HG02610 (cell line): ENCODE measurements at regions not wholly inside any gene's neighbourhood (a gene's known extent, or its start where the extent isn't known, plus 50 kb on each side); places are given as distances from the start of the nearest gene placed in this dataset.
"Not testable (repeated sequence)": the region's sequence is repeated elsewhere in the genome, so short reads cannot be mapped to it uniquely, and the experiment has no call there.

ENCODE experiments used
- ATAC-seq: cut with Tn5 transposase; IDR thresholded peaks from one replicate; pipeline ENCODE4 v1.9.1; 2021; ENCODE audit warnings: mild to moderate bottlenecking, moderate library complexity; ENCODE audit not compliant: unreplicated experiment

DNA sequence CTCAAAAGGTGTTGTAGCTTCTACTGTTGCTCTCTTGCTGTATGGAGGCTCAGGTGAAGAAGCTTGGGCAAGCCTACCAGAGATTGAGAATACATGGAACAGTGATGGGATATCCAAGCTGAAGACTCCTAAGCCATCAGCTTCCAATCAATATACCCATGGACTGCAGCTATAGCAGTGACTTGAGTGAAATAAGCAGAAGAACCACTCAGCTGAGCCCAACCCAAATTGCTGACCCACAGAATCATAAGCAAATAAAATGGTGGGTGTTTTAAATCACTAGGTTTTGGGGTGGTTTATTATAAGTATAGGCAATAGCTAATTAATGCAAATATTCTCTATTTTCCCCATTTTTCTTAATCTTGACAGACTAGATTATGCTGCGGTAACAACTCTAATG is 147.7 kb upstream of the SALL1 start:
- ATAC-seq = no peak

DNA sequence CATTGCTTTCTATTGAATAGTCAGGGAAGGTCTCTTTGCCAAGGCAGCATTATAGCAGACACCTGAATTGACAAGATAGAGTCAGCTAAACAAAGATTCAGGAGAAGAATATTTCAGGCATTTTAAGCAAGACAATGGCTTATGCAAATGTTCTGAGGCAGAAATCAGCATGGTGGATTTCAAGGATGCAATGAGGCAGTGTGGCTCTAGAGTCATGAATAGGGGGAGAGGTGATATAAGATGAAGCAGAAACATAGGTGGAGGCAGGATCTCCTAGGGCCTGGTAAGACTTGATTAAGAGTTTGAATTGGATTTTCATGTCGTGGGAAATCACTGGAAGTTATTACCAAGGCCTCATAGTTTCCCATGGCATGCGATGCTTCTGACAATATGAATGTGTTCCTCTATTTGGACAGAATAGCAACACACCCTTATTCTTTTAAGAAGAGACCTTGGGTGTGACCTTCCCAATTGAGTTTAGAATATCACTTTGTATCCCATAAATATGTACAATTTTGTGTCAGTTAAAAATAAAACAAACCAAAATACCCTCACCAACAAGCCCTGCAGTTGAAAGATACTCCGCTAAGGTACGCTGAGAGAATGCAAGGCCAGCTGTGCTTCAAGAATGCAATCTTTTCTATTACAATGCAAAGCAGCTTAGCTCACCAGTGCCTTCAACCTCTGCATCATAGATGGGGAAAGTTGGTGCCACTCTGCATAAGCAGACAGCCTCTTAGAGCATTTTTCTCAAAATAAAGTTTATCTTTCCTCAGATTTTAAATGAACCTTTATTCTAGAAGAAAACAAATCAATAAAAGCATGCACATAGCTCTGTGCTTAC is 139.6 kb upstream of the SALL1 start:
- ATAC-seq = no peak

GRCh38 chr16:51289336-51289735 is 138.3 kb upstream of the SALL1 start:
- no peak for ATAC-seq

GRCh38 chr16:51287121-51287755 is 136.2 kb upstream of the SALL1 start:
- ATAC-seq = no peak

- ATAC-seq = no peak
These were observed 135.2 kb upstream of the SALL1 start for GRCh38 chr16:51286272-51286671.

- ATAC-seq = no peak
These were observed 125.3 kb upstream of the SALL1 start for GRCh38 chr16:51276336-51276735.

- no peak for ATAC-seq
These were observed 121.3 kb upstream of the SALL1 start for GRCh38 chr16:51272420-51272819.

DNA sequence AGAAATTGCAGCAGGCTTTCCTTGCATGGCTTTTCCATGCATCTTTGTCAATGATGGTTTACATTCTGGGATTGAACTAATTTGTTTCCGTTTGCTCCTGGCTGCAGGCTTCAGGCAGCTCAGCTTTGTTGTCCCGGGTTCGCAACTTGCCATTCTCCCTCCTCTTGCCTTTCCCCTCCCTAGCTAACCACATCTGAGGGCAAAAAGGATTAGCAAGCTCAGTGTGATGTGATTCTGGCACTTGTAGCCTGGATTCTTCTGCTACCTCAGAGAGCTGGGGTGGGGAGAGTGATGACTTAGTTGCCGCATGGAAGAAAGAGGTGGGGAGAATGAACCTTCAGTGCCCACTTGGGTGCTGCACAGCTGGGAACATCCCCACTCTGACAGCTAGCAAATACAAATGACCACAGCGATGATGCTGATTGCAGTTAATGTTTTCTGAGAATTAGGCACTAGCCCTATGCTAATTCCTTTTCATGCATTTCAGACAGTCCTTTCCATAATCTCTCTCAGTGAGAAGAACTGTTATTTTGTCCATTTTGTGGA is 120.2 kb upstream of the SALL1 start:
- no peak for ATAC-seq

DNA sequence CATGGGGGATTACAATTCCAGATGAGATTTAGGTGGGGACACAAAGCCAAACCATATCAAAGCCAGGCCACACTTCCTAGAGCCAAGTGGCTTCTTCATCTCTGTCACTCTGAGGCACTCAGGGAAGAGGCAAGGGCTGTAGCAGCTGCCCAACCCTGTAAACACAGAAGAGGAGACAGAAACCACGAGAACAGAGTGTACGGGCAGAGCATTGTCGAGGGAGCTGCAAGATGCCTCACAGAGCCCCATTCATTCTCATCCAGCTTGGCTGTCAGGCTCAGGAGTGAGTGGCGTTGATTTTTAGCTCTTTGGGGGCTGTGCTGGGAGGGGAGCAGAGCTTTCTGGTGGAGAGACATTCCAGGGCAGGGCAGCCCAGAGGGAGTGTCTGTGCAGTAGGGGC is 117.2 kb upstream of the SALL1 start:
- ATAC-seq = no peak

- no peak for ATAC-seq
These were observed 116.6 kb upstream of the SALL1 start for GRCh38 chr16:51267681-51268080.

GRCh38 chr16:51262428-51262827 is 111.4 kb upstream of the SALL1 start:
- ATAC-seq = no peak

- ATAC-seq = no peak
These were observed 110.8 kb upstream of the SALL1 start for GRCh38 chr16:51261919-51262318.

DNA sequence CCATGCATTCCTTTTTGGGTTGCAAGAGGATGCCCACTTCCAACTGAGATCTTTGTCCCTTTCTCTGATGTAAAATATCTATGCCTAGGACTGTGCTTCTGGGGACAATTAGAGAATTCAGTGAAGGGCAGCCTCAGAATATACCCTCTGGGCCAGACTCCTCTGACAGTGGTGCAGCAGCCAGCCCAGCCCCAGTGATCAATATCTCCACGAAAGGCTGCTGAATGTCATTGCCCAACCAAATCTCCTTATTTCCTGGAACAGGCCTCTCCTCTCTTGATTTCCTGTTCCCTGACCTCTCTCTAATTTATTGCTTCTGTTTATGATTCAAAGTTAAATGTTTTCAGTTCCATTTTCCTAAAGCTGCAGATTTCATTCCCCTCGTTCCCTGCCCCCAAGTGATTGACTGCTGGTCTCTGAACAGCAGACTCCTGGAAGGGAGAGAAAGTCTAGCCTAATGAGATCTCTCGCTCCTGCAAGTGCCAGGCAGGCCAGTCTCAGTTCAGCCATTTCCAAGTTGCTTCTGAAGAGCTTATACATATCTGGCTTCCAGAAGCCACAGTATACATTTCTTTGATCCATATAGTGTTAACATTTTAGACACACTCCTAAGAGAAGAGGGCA is 104.4 kb upstream of the SALL1 start:
- ATAC-seq = no peak

DNA sequence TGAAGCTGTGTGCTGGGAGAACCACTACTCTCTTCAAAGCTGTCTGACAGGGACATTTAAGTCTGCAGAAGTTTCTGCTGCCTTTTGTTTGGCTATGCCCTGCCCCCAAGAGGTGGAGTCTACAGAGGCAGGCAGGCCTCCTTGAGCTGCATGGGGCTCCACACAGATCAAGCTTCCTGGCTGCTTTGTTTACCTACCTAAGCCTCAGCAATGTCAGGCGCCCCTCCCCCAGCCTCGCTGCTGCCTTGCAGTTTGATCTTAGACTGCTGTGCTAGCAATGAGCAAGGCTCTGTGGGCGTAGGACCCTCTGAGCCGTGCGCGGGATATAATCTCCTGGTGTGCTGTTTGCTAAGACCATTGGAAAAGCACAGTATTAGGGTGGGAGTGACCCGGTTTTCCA is 103.3 kb upstream of the SALL1 start:
- ATAC-seq = not testable (repeated sequence)

DNA sequence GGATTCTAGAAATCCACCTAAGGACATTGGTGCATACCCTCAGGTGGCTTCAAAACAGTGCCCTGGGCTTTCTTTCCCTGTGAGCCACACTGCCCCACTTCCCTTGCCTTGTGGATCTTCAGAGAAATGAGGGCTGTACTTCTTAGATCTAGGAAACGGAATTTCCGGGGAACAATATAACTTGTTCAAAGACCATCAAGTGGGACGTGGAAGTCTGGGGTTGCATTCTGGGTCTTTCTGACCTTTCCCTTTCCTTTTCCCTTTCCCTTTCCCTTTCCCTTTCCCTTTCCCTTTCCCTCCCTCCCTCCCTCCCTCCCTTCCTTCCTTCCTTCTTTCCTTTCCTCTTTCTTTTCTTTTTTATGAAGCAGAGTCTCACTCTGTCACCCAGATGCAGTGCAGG is 97.1 kb upstream of the SALL1 start:
- no peak for ATAC-seq

- no peak for ATAC-seq
These were observed 94.6 kb upstream of the SALL1 start for GRCh38 chr16:51245658-51245995.

DNA sequence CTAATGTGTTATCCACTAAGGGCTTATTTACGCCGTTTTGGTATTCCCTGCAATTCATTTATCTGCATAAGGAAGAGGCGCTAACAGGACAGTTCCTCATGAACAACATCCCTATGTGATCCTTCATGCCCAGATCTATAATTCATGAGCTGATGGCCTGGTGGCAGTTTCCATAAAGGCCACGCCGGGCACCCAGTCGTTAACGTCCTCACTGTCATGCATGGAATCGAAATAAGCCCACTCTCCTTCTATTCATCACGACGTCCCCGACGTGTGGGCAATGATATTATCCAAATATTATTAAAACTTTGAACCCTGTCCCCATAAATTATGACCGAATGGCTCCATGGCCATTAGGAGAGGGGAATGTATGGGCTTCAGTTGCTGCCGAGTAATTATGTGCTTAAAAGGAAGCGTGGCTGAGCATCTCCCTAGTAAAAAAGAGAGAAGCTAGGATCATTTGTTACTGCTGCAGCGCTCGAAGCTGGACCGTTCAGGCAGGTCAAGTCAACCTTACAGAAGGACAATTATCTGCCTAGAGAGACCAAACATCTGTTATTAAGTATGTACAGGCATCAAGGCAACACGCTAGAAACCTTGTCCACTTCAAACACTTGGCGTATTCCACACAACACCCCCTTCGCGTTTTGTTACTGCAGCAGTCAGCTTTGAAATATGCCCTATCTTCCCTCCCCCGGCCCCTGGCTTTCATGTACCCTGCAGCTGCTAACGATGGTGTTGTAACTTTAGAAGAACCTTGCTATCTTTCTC is 94.0 kb upstream of the SALL1 start:
- no peak for ATAC-seq

- ATAC-seq = no peak
These were observed 92.9 kb upstream of the SALL1 start for GRCh38 chr16:51243936-51244436.

DNA sequence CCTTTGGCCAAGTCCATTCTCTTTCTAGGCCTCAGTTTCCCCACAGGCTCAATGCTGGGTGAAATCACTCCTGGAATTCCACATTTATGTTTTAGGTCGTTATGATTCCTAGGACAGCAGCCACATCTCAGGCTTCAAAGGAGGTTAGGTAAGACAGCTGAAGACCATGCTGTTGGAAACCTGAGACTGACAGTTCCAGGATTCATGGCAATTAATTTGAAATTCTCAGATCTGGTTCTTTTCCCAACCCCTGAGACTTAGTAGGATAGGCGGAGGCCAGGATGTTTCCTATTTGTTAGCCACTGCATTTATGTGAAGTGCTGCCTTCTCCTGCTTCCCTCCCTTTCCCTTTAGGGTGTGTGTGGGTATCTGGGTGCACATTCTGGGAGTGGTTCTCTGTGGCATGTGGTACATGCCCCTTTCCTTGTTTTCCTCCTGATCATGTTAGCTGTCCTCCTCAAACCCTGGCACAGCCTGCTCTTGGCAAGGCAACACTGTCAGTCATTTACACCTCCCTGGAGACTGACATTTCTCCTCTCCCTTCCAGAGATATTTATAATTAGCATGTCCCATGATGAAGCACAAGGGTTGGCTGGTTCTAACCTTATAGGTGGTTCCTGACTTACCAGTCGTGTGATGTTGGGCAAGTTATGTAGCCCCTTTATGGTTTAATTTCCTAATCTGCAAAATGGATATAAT is 91.4 kb upstream of the SALL1 start:
- ATAC-seq = no peak

DNA sequence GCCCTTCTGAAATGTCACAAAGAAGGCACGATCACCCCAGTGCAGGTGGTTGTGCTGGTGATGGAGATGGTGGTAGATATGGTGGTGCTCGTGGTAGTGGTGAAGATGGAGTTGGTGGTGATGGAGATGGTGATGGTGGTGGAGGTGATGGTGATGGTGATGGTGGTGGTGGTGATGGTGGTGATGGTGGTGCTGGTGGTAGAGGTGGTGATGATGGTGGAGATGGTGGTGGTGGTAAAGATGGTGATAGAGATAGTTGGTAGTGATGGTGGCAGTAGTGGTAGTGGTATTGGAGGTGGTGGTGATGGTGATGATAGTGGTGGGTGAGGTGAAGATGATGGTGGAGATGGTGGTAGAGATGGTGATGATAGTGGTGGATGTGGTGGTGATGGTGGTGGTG is 88.1 kb upstream of the SALL1 start:
- ATAC-seq = no peak
